Calu3 (cell line): ENCODE measurements at regions not wholly inside any gene's neighbourhood (a gene's known extent, or its start where the extent isn't known, plus 50 kb on each side); places are given as distances from the start of the nearest gene placed in this dataset.
"Not testable (repeated sequence)": the region's sequence is repeated elsewhere in the genome, so short reads cannot be mapped to it uniquely, and the experiment has no call there.

Experiments used
- BruUV-seq: library from RNA; stranded (reverse); fragments of 400-500 nt; replicated peaks from 2 replicates; lab custom pipeline; 2021; lab: Mats Ljungman, UMichigan
- CTCF ChIA-PET: fragments of 300-600 bp; sonication (Branson Sonifier 250); formaldehyde crosslinking; loops from one replicate; lab custom pipeline; 2022; ENCODE audit warnings: antibody characterized with exemption; lab: Charles Lee
- DNase-seq: peaks from one replicate; pipeline ENCODE4 v3.0.0; 2022
- H3K27ac Mint-ChIP-seq: one replicate; pipeline ENCODE4 v1.8.0; 2022; ENCODE audit warnings: mixed read lengths; ENCODE audit not compliant: unreplicated experiment
- H3K27me3 Mint-ChIP-seq: one replicate; pipeline ENCODE4 v1.8.0; 2022; ENCODE audit warnings: mixed read lengths; ENCODE audit not compliant: unreplicated experiment
- H3K36me3 Mint-ChIP-seq: one replicate; pipeline ENCODE4 v1.8.0; 2022; ENCODE audit warnings: mild to moderate bottlenecking, moderate library complexity, mixed read lengths; ENCODE audit not compliant: insufficient read depth, unreplicated experiment
- H3K4me1 Mint-ChIP-seq: one replicate; pipeline ENCODE4 v1.8.0; 2022; ENCODE audit warnings: mild to moderate bottlenecking, low read depth, mixed read lengths; ENCODE audit not compliant: unreplicated experiment
- H3K4me3 Mint-ChIP-seq: one replicate; pipeline ENCODE4 v1.8.0; 2022; ENCODE audit warnings: mild to moderate bottlenecking, low read depth, moderate library complexity, mixed read lengths; ENCODE audit not compliant: unreplicated experiment
- H3K9me3 Mint-ChIP-seq: one replicate; pipeline ENCODE4 v1.8.0; 2022; ENCODE audit warnings: low read depth, mixed read lengths; ENCODE audit not compliant: unreplicated experiment
- CTCF ChIP-seq: fragments of 200-600 bp; IDR thresholded peaks from one replicate; pipeline ENCODE4 v1.8.0; 2022; ENCODE audit warnings: antibody characterized with exemption; ENCODE audit not compliant: unreplicated experiment
- intact Hi-C: fragments of 100-400 bp; cut with micrococcal nuclease; formaldehyde crosslinking; loops from one replicate; pipeline ENCODE4 v1.10.0; 2022; ENCODE audit not compliant: unreplicated experiment

DNA sequence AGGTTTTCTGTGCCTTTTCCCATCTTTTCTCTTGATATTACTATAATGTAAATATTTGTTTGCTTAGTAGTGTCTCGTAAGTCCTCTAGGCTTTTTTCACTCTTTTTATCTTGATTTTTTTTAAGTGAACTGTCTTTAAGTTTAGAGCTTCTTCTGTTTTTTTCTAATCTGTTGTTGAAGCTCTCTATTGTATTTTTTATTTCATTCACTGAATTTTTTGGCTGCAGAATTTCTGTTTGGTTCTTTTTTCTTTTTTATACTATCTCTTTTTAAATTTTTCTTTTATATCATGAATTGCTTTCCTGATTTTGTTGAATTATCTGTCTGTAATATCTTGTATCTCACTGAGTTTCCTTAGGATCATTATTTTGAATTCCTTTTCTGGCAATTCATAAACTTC is 331.8 kb upstream of the RBMS1 start:
- Mint-ChIP-seq H3K4me3 (no peak overlapping the region), H3K36me3 (no peaks in the 10 kb centered on the region), H3K4me1 (no peaks in the 10 kb centered on the region), H3K27me3 (no peaks in the 10 kb centered on the region), H3K27ac (no peak overlapping the region), H3K9me3 (peaks cover 11% of the 10 kb centered on the region)
- intact Hi-C loops, result no loop called here
- CTCF ChIA-PET, result interaction anchor here (1.1 kb wide), 1 partner anchor 14 kb away, joined by 3 read pairs; no protein-coding TSS in a partner anchor
- TF ChIP-seq CTCF, result no peak
- no peak for DNase-seq
- no TSS peak for BruUV-seq

DNA sequence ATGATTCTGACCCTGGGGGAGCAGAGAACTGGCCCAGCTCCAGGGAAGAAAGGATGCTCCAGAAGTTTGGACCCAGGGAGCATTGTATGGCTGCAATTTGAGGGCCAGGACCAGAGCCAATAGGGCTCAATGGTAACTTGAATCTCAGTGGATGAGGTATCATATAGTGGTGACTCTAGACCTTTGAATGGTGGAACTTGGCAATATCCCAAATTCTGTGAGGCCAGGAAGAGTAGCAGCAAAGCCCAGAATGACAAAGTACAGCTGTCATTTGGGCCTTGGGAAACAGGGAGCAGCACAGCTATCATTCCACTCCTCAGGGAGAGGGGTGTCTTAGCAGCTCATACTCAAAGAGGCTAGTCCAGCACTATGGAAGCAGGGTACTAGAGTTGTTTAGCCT is 332.9 kb upstream of the RBMS1 start:
- Mint-ChIP-seq H3K36me3 (no peaks in the 10 kb centered on the region), H3K9me3 (peaks cover 10% of the 10 kb centered on the region), H3K27me3 (no peaks in the 10 kb centered on the region), H3K4me1 (no peaks in the 10 kb centered on the region), H3K27ac (no peak overlapping the region), H3K4me3 (no peak overlapping the region)
- no peak for TF ChIP-seq CTCF
- intact Hi-C loops, result no loop called here
- DNase-seq, result no peak
- CTCF ChIA-PET, result interaction anchor here (1.1 kb wide), 1 partner anchor 13 kb away, joined by 3 read pairs; no protein-coding TSS in a partner anchor
- BruUV-seq, result no TSS peak

GRCh38 chr2:160828076-160828475 is 332.2 kb upstream of the TANK start:
- Mint-ChIP-seq H3K36me3 (no peaks in the 10 kb centered on the region), H3K27me3 (no peaks in the 10 kb centered on the region), H3K4me3 (no peak overlapping the region), H3K4me1 (no peaks in the 10 kb centered on the region), H3K9me3 (peaks cover 5% of the 10 kb centered on the region), H3K27ac (no peak overlapping the region)
- no peak for TF ChIP-seq CTCF
- intact Hi-C loops, result no loop called here
- CTCF ChIA-PET, result no interaction called here
- BruUV-seq, result no TSS peak
- no peak for DNase-seq

- H3K27ac Mint-ChIP-seq, H3K36me3 Mint-ChIP-seq, CTCF ChIA-PET, DNase-seq, intact Hi-C loops, H3K9me3 Mint-ChIP-seq, BruUV-seq, H3K27me3 Mint-ChIP-seq, H3K4me3 Mint-ChIP-seq: not testable (repeated sequence)
- H3K4me1 Mint-ChIP-seq, result peaks cover 13% of the 10 kb centered on the region
Measured at GRCh38 chr2:160832381-160832780, 327.8 kb upstream of the TANK start.

DNA sequence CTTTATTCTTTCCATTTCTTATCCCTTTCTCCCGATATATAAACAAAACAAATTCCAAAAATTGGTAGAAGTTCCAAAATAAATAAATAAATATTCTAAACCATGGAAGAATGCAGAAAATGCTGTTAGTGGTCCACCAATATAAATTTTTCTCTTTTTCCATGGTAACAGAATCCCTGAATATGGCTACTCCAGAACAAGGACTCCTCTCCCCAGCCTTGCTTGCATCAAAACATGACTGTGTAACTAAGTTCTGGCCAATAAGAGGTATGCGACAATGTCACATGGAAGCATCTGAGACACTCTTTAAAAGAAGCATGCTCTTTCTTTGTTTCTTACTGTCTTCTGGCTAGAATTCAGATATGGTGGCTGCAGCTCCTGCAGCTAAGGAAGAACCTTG is 325.1 kb upstream of the TANK start:
- CTCF ChIA-PET, result no interaction called here

More for the DNA sequence above, 325.1 kb upstream of the TANK start:
- Mint-ChIP-seq H3K36me3 (peaks cover 5% of the 10 kb centered on the region), H3K27me3 (no peaks in the 10 kb centered on the region), H3K4me1 (peaks cover 17% of the 10 kb centered on the region), H3K9me3 (no peaks in the 10 kb centered on the region), H3K4me3 (no peak overlapping the region), H3K27ac (no peak overlapping the region)
- no TSS peak for BruUV-seq
- no peak for DNase-seq
- intact Hi-C loops, result no loop called here
- TF ChIP-seq CTCF, result no peak
